IMR-90 (cell line): ENCODE measurements at regions not wholly inside any gene's neighbourhood (a gene's known extent, or its start where the extent isn't known, plus 50 kb on each side); places are given as distances from the start of the nearest gene placed in this dataset.

Experiments used
- BHLHE40 ChIP-seq: fragments of 150-350 bp; IDR thresholded peaks from 2 replicates; pipeline ENCODE4 v1.6.1; 2016; ENCODE audit warnings: mild to moderate bottlenecking, low read depth, low read length
- CTCF ChIP-seq: conservative IDR thresholded peaks from 2 replicates; pipeline ENCODE4 v1.5.1; 2012; ENCODE audit warnings: mild to moderate bottlenecking, low read depth, low read length, improper control_type of control experiment
- FOS ChIP-seq: fragments of 150-350 bp; IDR thresholded peaks from 2 replicates; pipeline ENCODE4 v1.6.1; 2016; ENCODE audit warnings: low read depth, low read length
- MAZ ChIP-seq: IDR thresholded peaks from 2 replicates; pipeline ENCODE4 v1.6.1; 2012; ENCODE audit warnings: low read depth, mild to moderate bottlenecking, low read length, improper control_type of control experiment, moderate library complexity, borderline replicate concordance
- POLR2A ChIP-seq: IDR thresholded peaks from 2 replicates; pipeline ENCODE4 v1.6.1; 2012; ENCODE audit warnings: mild to moderate bottlenecking, low read depth, low read length
- RAD21 ChIP-seq: IDR thresholded peaks from 2 replicates; pipeline ENCODE4 v1.6.1; 2012; ENCODE audit warnings: low read length, improper control_type of control experiment

GRCh38 chr7:133165001-133165400 lies 83.1 kb upstream of the CHCHD3 start:
- TF ChIP-seq CTCF (no peak), RAD21 (no peak), BHLHE40 (no peak), FOS (no peak), POLR2A (no peak), MAZ (no peak)
